Fibroblast of villous mesenchyme (primary cell): ENCODE measurements at regions not wholly inside any gene's neighbourhood (a gene's known extent, or its start where the extent isn't known, plus 50 kb on each side); places are given as distances from the start of the nearest gene placed in this dataset.

ENCODE experiments used
- DNase-seq: peaks from one replicate; pipeline ENCODE4 v3.0.0-alpha.2; 2010; ENCODE audit warnings: low read depth
- H3K4me3 ChIP-seq: 2 replicates; pipeline ENCODE4 v1.5.1; 2011; ENCODE audit warnings: low read depth, mild to moderate bottlenecking, low read length
- CTCF ChIP-seq: IDR thresholded peaks from 2 replicates; pipeline ENCODE4 v1.5.1; 2012; ENCODE audit warnings: low read depth, mild to moderate bottlenecking, low read length; ENCODE audit not compliant: insufficient read depth

GRCh38 chr4:24228692-24229091 lies 338.8 kb upstream of the PPARGC1A start:
- TF ChIP-seq CTCF = no peak
- H3K4me3 ChIP-seq = no peak overlapping the region
- no peak for DNase-seq

- no peak overlapping the region for H3K4me3 ChIP-seq
- DNase-seq = no peak
- no peak for TF ChIP-seq CTCF
Measured at GRCh38 chr4:24226667-24227066, 336.8 kb upstream of the PPARGC1A start.

GRCh38 chr4:24226023-24226422 lies 336.2 kb upstream of the PPARGC1A start:
- TF ChIP-seq CTCF = no peak
- no peak overlapping the region for H3K4me3 ChIP-seq
- peak; percentile 13 for DNase-seq

GRCh38 chr4:24224446-24224845 lies 334.6 kb upstream of the PPARGC1A start:
- no peak for DNase-seq
- no peak overlapping the region for H3K4me3 ChIP-seq
- no peak for TF ChIP-seq CTCF

- H3K4me3 ChIP-seq = no peak overlapping the region
- TF ChIP-seq CTCF = no peak
- DNase-seq = no peak
Measured at GRCh38 chr4:24219209-24219608, 329.4 kb upstream of the PPARGC1A start.

GRCh38 chr4:24218566-24218965 lies 328.7 kb upstream of the PPARGC1A start:
- no peak for DNase-seq
- TF ChIP-seq CTCF = no peak
- H3K4me3 ChIP-seq = no peak overlapping the region

- no peak overlapping the region for H3K4me3 ChIP-seq
- DNase-seq = no peak
- TF ChIP-seq CTCF = no peak
Measured at GRCh38 chr4:24214796-24215195, 324.9 kb upstream of the PPARGC1A start.
